ENCODE measurements at regions not wholly inside any gene's neighbourhood (a gene's known extent, or its start where the extent isn't known, plus 50 kb on each side); places are given as distances from the start of the nearest gene placed in this dataset.
A peak's percentile ranks its signal among the peaks of the same experiment; 100 is the strongest.

- Histone ChIP-seq H4K20me1 (ENCODE audit: control insufficient read depth, extremely low read depth, insufficient read depth, low read length) (no peaks in the 10 kb centered on the region), H3K4me2 (ENCODE audit: extremely low read depth, insufficient read depth, low read length) (no peak overlapping the region), H3K36me3 (ENCODE audit: control insufficient read depth, insufficient read depth, low read length) (no peaks in the 10 kb centered on the region), H3K27ac (ENCODE audit: insufficient read depth, low read length) (no peak overlapping the region), H3K4me1 (ENCODE audit: control insufficient read depth, extremely low read depth, insufficient read depth, low read length) (peaks cover 9% of the 10 kb centered on the region), H2AFZ (ENCODE audit: low read length) (no peak overlapping the region), H3K9me3 (ENCODE audit: control insufficient read depth, insufficient read depth, low read depth, low read length) (no peaks in the 10 kb centered on the region), H3K9ac (ENCODE audit: insufficient read depth, low read length) (no peak overlapping the region), H3K79me2 (ENCODE audit: control insufficient read depth, insufficient read depth, low read length) (no peaks in the 10 kb centered on the region), H3K27me3 (ENCODE audit: control insufficient read depth, insufficient read depth, low read length) (no peaks in the 10 kb centered on the region), H3K4me3 (replicated peaks in 1 of 4; ENCODE audit: control extremely low read depth in 1 of 4, insufficient read depth in 1 of 4, low read depth in 3 of 4, low read length in 4 of 4) (no peak overlapping the region)
- peak; percentile 20 to 60 for DNase-seq (ENCODE audit: low read depth in 2 of 2)
- TF ChIP-seq CTCF (conservative IDR thresholded peaks at IDR 0.05 in 1 of 2, IDR thresholded peaks at IDR 0.05 in 1 of 2; ENCODE audit: low read depth in 1 of 2, low read length in 2 of 2) (peak; percentile 37 to 66), EZH2 (IDR thresholded peaks at IDR 0.05; ENCODE audit: low read length, missing control alignments) (no peak)
These were observed 84.8 kb downstream of the ACAA2 start for GRCh38 chr18:49728542-49728941.

- no peak overlapping the region for H2AFZ ChIP-seq (ENCODE audit: low read length)
- H3K79me2 ChIP-seq (ENCODE audit: control insufficient read depth, insufficient read depth, low read length) = no peaks in the 10 kb centered on the region
- no peak overlapping the region for H3K4me3 ChIP-seq (replicated peaks in 1 of 4; ENCODE audit: control extremely low read depth in 1 of 4, insufficient read depth in 1 of 4, low read depth in 3 of 4, low read length in 4 of 4)
- no peaks in the 10 kb centered on the region for H4K20me1 ChIP-seq (ENCODE audit: control insufficient read depth, extremely low read depth, insufficient read depth, low read length)
- no peak overlapping the region for H3K9ac ChIP-seq (ENCODE audit: insufficient read depth, low read length)
- no peaks in the 10 kb centered on the region for H3K27me3 ChIP-seq (ENCODE audit: control insufficient read depth, insufficient read depth, low read length)
- no peak overlapping the region for H3K4me2 ChIP-seq (ENCODE audit: extremely low read depth, insufficient read depth, low read length)
- H3K27ac ChIP-seq (ENCODE audit: insufficient read depth, low read length) = no peak overlapping the region
- no peaks in the 10 kb centered on the region for H3K36me3 ChIP-seq (ENCODE audit: control insufficient read depth, insufficient read depth, low read length)
- no peak for DNase-seq (ENCODE audit: low read depth in 2 of 2)
- no peaks in the 10 kb centered on the region for H3K9me3 ChIP-seq (ENCODE audit: control insufficient read depth, insufficient read depth, low read depth, low read length)
- TF ChIP-seq CTCF (conservative IDR thresholded peaks at IDR 0.05 in 1 of 2, IDR thresholded peaks at IDR 0.05 in 1 of 2; ENCODE audit: low read depth in 1 of 2, low read length in 2 of 2) = no peak
- no peak for TF ChIP-seq EZH2 (IDR thresholded peaks at IDR 0.05; ENCODE audit: low read length, missing control alignments)
- H3K4me1 ChIP-seq (ENCODE audit: control insufficient read depth, extremely low read depth, insufficient read depth, low read length) = peaks cover 9% of the 10 kb centered on the region
These were observed 85.5 kb downstream of the ACAA2 start for GRCh38 chr18:49727816-49728215.

GRCh38 chr18:49726675-49726963, 86.7 kb downstream of the ACAA2 start:
- DNase-seq (ENCODE audit: low read depth in 2 of 2) = no peak
- peaks cover 9% of the 10 kb centered on the region for H3K4me1 ChIP-seq (ENCODE audit: control insufficient read depth, extremely low read depth, insufficient read depth, low read length)
- peak overlapping the region; percentile 99 for H3K27ac ChIP-seq (ENCODE audit: insufficient read depth, low read length)
- H4K20me1 ChIP-seq (ENCODE audit: control insufficient read depth, extremely low read depth, insufficient read depth, low read length) = no peaks in the 10 kb centered on the region
- no peak overlapping the region for H3K4me3 ChIP-seq (replicated peaks in 1 of 4; ENCODE audit: control extremely low read depth in 1 of 4, insufficient read depth in 1 of 4, low read depth in 3 of 4, low read length in 4 of 4)
- H3K4me2 ChIP-seq (ENCODE audit: extremely low read depth, insufficient read depth, low read length) = peak overlapping the region; percentile 48
- no peaks in the 10 kb centered on the region for H3K36me3 ChIP-seq (ENCODE audit: control insufficient read depth, insufficient read depth, low read length)
- H2AFZ ChIP-seq (ENCODE audit: low read length) = peak overlapping the region; percentile 26
- H3K27me3 ChIP-seq (ENCODE audit: control insufficient read depth, insufficient read depth, low read length) = no peaks in the 10 kb centered on the region
- no peaks in the 10 kb centered on the region for H3K9me3 ChIP-seq (ENCODE audit: control insufficient read depth, insufficient read depth, low read depth, low read length)
- no peaks in the 10 kb centered on the region for H3K79me2 ChIP-seq (ENCODE audit: control insufficient read depth, insufficient read depth, low read length)
- H3K9ac ChIP-seq (ENCODE audit: insufficient read depth, low read length) = peak overlapping the region; percentile 16
- no peak for TF ChIP-seq CTCF (conservative IDR thresholded peaks at IDR 0.05 in 1 of 2, IDR thresholded peaks at IDR 0.05 in 1 of 2; ENCODE audit: low read depth in 1 of 2, low read length in 2 of 2)
- TF ChIP-seq EZH2 (IDR thresholded peaks at IDR 0.05; ENCODE audit: low read length, missing control alignments) = no peak
